B cell (primary cell): ENCODE measurements at regions not wholly inside any gene's neighbourhood (a gene's known extent, or its start where the extent isn't known, plus 50 kb on each side); places are given as distances from the start of the nearest gene placed in this dataset.

Experiments used
- ATAC-seq: fragments of 200-7000 bp; cut with Tn5 transposase; one replicate; pipeline ENCODE4 v1.10.0; 2021; ENCODE audit warnings: low read depth, mild to moderate bottlenecking, moderate number of reproducible peaks, moderate library complexity
- CTCF ChIA-PET: fragments of 350-600 bp; sonication (Branson Sonifier 250); formaldehyde crosslinking; loops from one replicate; lab custom pipeline; 2021; ENCODE audit warnings: antibody characterized with exemption, inconsistent platforms; lab: Charles Lee
- POLR2A ChIA-PET: fragments of 350-600 bp; sonication (Branson Sonifier 250); formaldehyde crosslinking; loops from one replicate; lab custom pipeline; 2021; ENCODE audit warnings: antibody characterized with exemption; lab: Charles Lee
- DNase-seq: peaks from one replicate; pipeline ENCODE4 v3.0.0; 2013
- H2AFZ ChIP-seq: 2 replicates; pipeline ENCODE4 v1.6.1; 2012; ENCODE audit warnings: mild to moderate bottlenecking, low read depth, low read length; ENCODE audit not compliant: insufficient read depth, poor library complexity, severe bottlenecking
- H3K27ac ChIP-seq, 2 donors: 1 replicate in 1 of 2; 2 replicates in 1 of 2; pipeline ENCODE4 v1.5.1; 2012 to 2013; ENCODE audit warnings: low read length in 2 of 2, mild to moderate bottlenecking in 2 of 2, moderate library complexity in 1 of 2
- H3K27me3 ChIP-seq, 4 experiments: fragments of 200-600 bp in 1 of 4; sonication (generic) in 1 of 4; replicated peaks in 1 of 4; 1 replicate in 2 of 4; 2 replicates in 2 of 4; pipeline versions ENCODE4 v1.6.1 to v1.7.0; 2013 to 2016; ENCODE audit warnings: low read length in 3 of 4, mild to moderate bottlenecking in 2 of 4, mixed read lengths in 1 of 4, moderate library complexity in 1 of 4; ENCODE audit not compliant: insufficient read depth in 4 of 4, control insufficient read depth in 3 of 4; ENCODE audit errors: control extremely low read depth in 1 of 4
- H3K36me3 ChIP-seq, 2 experiments: replicated peaks in 1 of 2; 1 replicate in 1 of 2; 2 replicates in 1 of 2; pipeline versions ENCODE4 v1.6.1 to v1.7.1; 2013; ENCODE audit warnings: low read length in 1 of 2; ENCODE audit not compliant: insufficient read depth in 2 of 2, control insufficient read depth in 1 of 2; ENCODE audit errors: control extremely low read depth in 1 of 2, extremely low read depth in 1 of 2
- H3K4me1 ChIP-seq, 2 donors: fragments of 200-600 bp in 1 of 2; sonication (generic) in 1 of 2; 1 replicate in 1 of 2; 2 replicates in 1 of 2; pipeline versions ENCODE4 v1.5.1 to v1.6.1; 2013 to 2017; ENCODE audit warnings: low read length in 2 of 2; ENCODE audit not compliant: control insufficient read depth in 2 of 2, insufficient read depth in 2 of 2
- H3K4me2 ChIP-seq: replicated peaks from 2 replicates; pipeline ENCODE3; 2012; ENCODE audit warnings: mild to moderate bottlenecking, low read depth, low read length; ENCODE audit not compliant: poor library complexity, severe bottlenecking
- H3K4me3 ChIP-seq, 5 experiments: fragments of 200-600 bp in 1 of 5; sonication (generic) in 1 of 5; 1 replicate in 3 of 5; 2 replicates in 2 of 5; pipeline versions ENCODE4 v1.5.1 to v1.7.0; 2011 to 2016; ENCODE audit warnings: low read length in 4 of 5, mild to moderate bottlenecking in 4 of 5, low read depth in 2 of 5, control low read depth in 1 of 5, moderate library complexity in 1 of 5; ENCODE audit not compliant: insufficient read depth in 1 of 5; ENCODE audit errors: control extremely low read depth in 1 of 5, extremely low read depth in 1 of 5
- H3K79me2 ChIP-seq: fragments of 200-600 bp; sonication (generic); one replicate; pipeline ENCODE4 v1.6.0; 2016; ENCODE audit warnings: low read length; ENCODE audit not compliant: control insufficient read depth, insufficient read depth
- H3K9ac ChIP-seq: fragments of 200-600 bp; sonication (generic); 2 replicates; pipeline ENCODE4 v1.6.1; 2017; ENCODE audit warnings: mild to moderate bottlenecking, low read length, moderate library complexity
- H3K9me3 ChIP-seq, 3 donors: one replicate each; pipeline versions ENCODE4 v1.6.1 to v1.7.1; 2013; ENCODE audit warnings: low read length in 2 of 3; ENCODE audit not compliant: control insufficient read depth in 2 of 3, insufficient read depth in 1 of 3; ENCODE audit errors: control extremely low read depth in 1 of 3
- H4K20me1 ChIP-seq: 2 replicates; pipeline ENCODE4 v1.6.0; 2012; ENCODE audit warnings: mild to moderate bottlenecking, low read length; ENCODE audit not compliant: insufficient read depth, control insufficient read depth, poor library complexity, severe bottlenecking
- H3K27ac Mint-ChIP-seq: one replicate; pipeline ENCODE4 v1.8.0; 2021; ENCODE audit warnings: mixed read lengths
- H3K27me3 Mint-ChIP-seq: one replicate; pipeline ENCODE4 v1.8.0; 2021; ENCODE audit warnings: mixed read lengths
- H3K4me1 Mint-ChIP-seq: one replicate; pipeline ENCODE4 v1.8.0; 2021; ENCODE audit warnings: mixed read lengths
- H3K4me3 Mint-ChIP-seq: one replicate; pipeline ENCODE4 v1.8.0; 2021; ENCODE audit warnings: mixed read lengths
- H3K9me3 Mint-ChIP-seq: one replicate; pipeline ENCODE4 v1.8.0; 2022; ENCODE audit warnings: mixed read lengths; ENCODE audit not compliant: insufficient read depth
- EZH2 ChIP-seq: IDR thresholded peaks from 2 replicates; pipeline ENCODE4 v1.6.1; 2012; ENCODE audit warnings: borderline replicate concordance, low read depth, mild to moderate bottlenecking, moderate library complexity, low read length; ENCODE audit not compliant: insufficient read depth, poor library complexity, severe bottlenecking
- WGBS: methylation state at CpG from one replicate; pipeline ENCODE4 v1.1.5; 2013; ENCODE audit warnings: missing lambda C conversion rate; ENCODE audit not compliant: insufficient coverage; 5-methylcytosine and 5-hydroxymethylcytosine counted together
- intact Hi-C: fragments of 100-400 bp; cut with micrococcal nuclease; formaldehyde crosslinking; loops from one replicate; pipeline ENCODE4 v1.10.0; 2022
- TF ChIP-seq, protein P1 (sequence below): fragments of 200-600 bp; IDR thresholded peaks from one replicate; pipeline ENCODE4 v1.8.0; 2022; ENCODE audit warnings: antibody characterized with exemption, mild to moderate bottlenecking

DNA sequence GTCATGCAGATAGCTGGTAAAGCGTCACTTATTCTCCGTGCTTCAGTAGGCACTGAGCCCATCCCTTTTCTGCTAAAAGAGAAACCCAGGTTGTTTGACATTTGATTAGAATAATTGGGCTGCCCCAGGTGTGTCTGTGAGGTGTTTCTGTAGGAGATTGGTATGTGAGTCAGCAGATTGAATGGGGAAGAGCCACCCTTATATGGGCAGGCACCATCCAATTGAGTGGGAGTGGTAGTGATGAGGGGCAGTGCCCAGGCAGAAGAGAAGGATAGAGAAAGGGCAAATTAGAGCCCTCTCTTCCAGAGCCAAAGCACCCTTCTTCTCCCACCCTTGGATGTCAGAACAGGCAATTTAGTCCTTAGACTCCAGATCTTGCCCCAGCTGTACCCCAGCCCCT, 384.3 kb upstream of the GBE1 start:
- no peak overlapping the region for H3K9ac ChIP-seq
- POLR2A ChIA-PET = no interaction called here

DNA sequence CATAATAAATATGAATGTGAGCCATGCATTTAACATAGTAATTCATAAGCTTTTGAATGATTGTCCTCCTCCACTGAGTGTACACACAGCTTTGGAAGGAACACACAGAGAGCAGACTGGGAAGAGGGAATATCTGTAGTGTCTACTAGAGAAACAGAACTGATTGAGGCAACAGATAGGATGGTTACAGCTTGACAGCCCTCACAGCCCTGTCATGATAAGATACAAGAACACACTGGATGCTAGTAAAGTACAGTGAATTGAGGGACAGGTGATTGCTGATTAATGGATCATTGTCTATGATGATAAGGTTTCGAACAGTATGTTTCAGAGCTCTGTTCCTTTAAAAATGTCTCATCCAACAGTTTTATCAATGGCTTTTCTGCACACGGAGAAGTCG, 383.4 kb upstream of the GBE1 start:
- H3K27ac ChIP-seq = no peak overlapping the region
- ATAC-seq = no peak
- H3K9ac ChIP-seq = no peak overlapping the region
- DNase-seq = no peak
- POLR2A ChIA-PET = no interaction called here
- Mint-ChIP-seq H3K4me1 (no peaks in the 10 kb centered on the region), H3K9me3 (no peaks in the 10 kb centered on the region), H3K27me3 (no peaks in the 10 kb centered on the region), H3K4me3 (no peak overlapping the region), H3K27ac (no peak overlapping the region)
- no peaks in the 10 kb centered on the region for H3K27me3 ChIP-seq
- H3K9me3 ChIP-seq = no peaks in the 10 kb centered on the region
- TF ChIP-seq, protein P1, sequence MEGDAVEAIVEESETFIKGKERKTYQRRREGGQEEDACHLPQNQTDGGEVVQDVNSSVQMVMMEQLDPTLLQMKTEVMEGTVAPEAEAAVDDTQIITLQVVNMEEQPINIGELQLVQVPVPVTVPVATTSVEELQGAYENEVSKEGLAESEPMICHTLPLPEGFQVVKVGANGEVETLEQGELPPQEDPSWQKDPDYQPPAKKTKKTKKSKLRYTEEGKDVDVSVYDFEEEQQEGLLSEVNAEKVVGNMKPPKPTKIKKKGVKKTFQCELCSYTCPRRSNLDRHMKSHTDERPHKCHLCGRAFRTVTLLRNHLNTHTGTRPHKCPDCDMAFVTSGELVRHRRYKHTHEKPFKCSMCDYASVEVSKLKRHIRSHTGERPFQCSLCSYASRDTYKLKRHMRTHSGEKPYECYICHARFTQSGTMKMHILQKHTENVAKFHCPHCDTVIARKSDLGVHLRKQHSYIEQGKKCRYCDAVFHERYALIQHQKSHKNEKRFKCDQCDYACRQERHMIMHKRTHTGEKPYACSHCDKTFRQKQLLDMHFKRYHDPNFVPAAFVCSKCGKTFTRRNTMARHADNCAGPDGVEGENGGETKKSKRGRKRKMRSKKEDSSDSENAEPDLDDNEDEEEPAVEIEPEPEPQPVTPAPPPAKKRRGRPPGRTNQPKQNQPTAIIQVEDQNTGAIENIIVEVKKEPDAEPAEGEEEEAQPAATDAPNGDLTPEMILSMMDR = no peak
- TF ChIP-seq EZH2 = no peak
- intact Hi-C loops = no loop called here
- no peak overlapping the region for H2AFZ ChIP-seq
- no peaks in the 10 kb centered on the region for H3K4me1 ChIP-seq
- H3K79me2 ChIP-seq = no peaks in the 10 kb centered on the region
- no peak overlapping the region for H3K4me3 ChIP-seq
- no peaks in the 10 kb centered on the region for H4K20me1 ChIP-seq
- CTCF ChIA-PET = interaction anchor here (1.0 kb wide), 1 partner anchor 11 kb away, joined by 4 read pairs; no protein-coding TSS in a partner anchor
- WGBS = no CpG with 5 or more reads among the region's 3 CpGs
- H3K36me3 ChIP-seq = no peaks in the 10 kb centered on the region
- no peak overlapping the region for H3K4me2 ChIP-seq

More for the DNA sequence above, 384.3 kb upstream of the GBE1 start:
- no peaks in the 10 kb centered on the region for H3K36me3 ChIP-seq
- Mint-ChIP-seq H3K4me3 (no peak overlapping the region), H3K9me3 (no peaks in the 10 kb centered on the region), H3K4me1 (no peaks in the 10 kb centered on the region), H3K27ac (no peak overlapping the region), H3K27me3 (no peaks in the 10 kb centered on the region)
- H3K27ac ChIP-seq = no peak overlapping the region
- H3K4me3 ChIP-seq = no peak overlapping the region
- CTCF ChIA-PET = interaction anchor here (1.0 kb wide), 1 partner anchor 12 kb away, joined by 4 read pairs; no protein-coding TSS in a partner anchor
- no peak for ATAC-seq
- TF ChIP-seq, protein P1 = no peak
- TF ChIP-seq EZH2 = no peak
- H3K4me1 ChIP-seq = no peaks in the 10 kb centered on the region
- H3K9me3 ChIP-seq = no peaks in the 10 kb centered on the region
- H3K79me2 ChIP-seq = no peaks in the 10 kb centered on the region
- H3K27me3 ChIP-seq = no peaks in the 10 kb centered on the region
- 91% methylated on average over 2 of the region's 2 CpGs for WGBS
- no peak for DNase-seq
- H4K20me1 ChIP-seq = no peaks in the 10 kb centered on the region
- no peak overlapping the region for H2AFZ ChIP-seq
- no peak overlapping the region for H3K4me2 ChIP-seq
- intact Hi-C loops = no loop called here
